GM19372 (cell line): ENCODE measurements at regions not wholly inside any gene's neighbourhood (a gene's known extent, or its start where the extent isn't known, plus 50 kb on each side); places are given as distances from the start of the nearest gene placed in this dataset.

Experiments used
- ATAC-seq: cut with Tn5 transposase; IDR thresholded peaks from one replicate; pipeline ENCODE4 v1.9.1; 2021; ENCODE audit warnings: mild to moderate bottlenecking, low read depth, moderate library complexity; ENCODE audit not compliant: unreplicated experiment

DNA sequence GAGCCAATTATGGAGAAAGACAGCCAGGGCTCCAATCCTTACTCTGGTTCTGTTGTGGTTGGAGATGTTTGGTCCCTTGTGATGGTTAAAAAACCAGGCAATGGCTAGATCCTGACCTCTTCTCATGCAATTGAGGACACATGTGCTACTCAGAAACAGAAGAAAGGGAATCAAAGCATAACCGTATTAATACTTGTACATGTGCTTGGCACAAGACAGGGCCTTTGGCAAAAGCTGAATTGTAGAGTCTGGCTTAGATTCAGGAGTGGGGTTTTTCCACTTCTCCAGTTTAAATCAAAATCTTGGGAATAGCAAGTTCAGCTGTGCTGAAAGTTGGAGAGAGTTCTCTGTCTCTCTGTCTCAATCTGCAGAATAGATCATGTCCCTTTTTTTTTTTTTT is 80.1 kb upstream of the E2F8 start:
- no peak for ATAC-seq

DNA sequence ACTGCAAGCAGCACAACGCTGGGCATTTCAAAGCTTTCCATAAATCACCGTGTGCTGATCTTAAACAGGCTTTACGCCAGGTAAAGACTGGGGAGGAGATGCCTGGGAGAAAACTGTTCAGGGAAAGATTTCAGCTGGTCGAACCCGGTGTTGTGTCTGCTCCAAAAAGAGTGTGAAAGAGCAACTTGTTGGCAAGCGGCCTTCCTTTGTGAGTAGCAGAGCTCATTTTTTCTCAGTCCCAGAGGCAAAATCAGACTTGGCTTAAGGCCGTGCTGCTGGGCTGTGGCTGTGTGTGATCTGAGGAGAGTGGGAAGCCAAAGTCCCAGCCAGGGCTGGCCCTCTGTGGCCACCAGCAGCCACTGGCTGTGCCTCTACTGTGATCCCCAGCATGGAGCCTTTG is 75.7 kb upstream of the E2F8 start:
- no peak for ATAC-seq

GRCh38 chr11:19315511-19315910 is 74.8 kb upstream of the E2F8 start:
- no peak for ATAC-seq

GRCh38 chr11:19313140-19313539 is 72.4 kb upstream of the E2F8 start:
- no peak for ATAC-seq

DNA sequence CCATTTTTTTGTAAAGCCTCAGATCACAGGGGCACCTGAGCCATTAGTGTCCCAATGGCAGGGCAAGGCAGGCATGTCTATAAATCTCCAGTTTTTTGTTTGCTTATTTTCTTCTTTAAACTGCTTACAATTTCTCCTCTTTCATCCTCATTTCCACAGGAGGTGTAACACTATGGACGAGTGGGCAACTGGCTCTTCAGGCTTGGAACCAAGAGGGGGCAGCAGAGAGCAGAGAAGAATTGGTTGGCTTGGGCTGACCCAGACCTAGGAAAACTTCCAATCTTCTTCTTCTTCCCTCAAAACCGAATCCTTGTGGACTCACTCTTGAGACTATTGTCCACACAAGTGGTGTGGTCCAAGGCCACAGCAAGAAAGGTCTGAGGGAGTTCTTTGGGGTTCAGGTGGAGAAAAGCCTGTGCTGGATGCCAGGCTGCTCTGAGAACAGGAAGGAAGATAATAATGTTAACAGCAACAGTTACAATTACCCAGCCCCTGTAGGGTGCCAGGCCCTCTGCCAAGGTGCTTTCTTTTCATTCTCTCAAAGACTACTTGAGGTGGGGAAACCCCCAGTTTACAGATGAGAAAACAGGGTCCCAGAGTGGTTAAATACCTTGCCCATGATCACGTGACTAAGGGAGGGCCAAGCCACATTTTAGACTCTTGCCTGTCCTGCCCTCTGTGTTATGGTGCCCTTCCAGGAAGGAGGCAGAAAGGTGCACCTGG is 70.7 kb upstream of the E2F8 start:
- ATAC-seq, result peak; percentile 74

GRCh38 chr11:19307498-19307897 is 66.8 kb upstream of the E2F8 start:
- ATAC-seq, result no peak

- no peak for ATAC-seq
Measured at GRCh38 chr11:19306179-19306944, 65.6 kb upstream of the E2F8 start.

GRCh38 chr11:19301361-19301760 is 60.6 kb upstream of the E2F8 start:
- no peak for ATAC-seq

DNA sequence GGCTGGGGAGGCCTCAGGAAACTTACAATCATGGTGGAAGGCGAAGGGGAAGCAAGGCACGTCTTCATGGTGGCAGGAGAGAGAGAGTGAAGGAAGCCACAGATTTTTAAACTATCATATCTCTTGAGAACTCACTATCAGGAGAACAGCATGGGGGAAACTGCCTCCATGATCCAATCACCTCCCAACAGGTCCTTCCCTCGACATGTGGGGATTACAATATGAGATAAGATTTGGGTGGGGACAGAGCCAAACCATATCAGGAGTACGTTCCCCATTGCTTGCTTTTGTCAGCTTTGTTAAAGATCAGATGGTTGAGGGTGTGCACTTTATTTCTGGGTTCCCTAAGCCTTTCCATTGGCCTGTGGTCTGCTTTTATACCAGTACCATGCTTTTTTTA is 53.7 kb upstream of the E2F8 start:
- no peak for ATAC-seq

DNA sequence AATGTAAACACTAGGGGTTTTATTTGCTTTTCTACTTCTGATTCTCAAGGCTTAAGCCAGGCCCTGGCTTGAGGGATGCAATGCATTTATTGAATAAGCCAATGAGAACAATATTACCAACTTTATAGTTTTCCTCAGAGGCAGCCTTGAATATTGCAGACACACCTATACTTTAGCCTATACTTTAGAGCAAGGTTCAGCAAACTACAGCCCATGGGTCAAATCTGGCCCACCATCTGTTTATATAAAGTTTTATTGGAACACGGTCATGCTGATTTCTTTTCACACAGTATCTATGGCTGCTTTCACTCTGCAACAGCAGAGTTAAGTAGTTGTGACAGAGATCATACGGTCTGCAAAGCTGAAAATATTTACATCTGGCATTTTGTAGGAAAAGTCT is 50.3 kb upstream of the E2F8 start:
- ATAC-seq, result no peak
